NCI-H446 (cell line): ENCODE measurements at regions not wholly inside any gene's neighbourhood (a gene's known extent, or its start where the extent isn't known, plus 50 kb on each side); places are given as distances from the start of the nearest gene placed in this dataset.

ENCODE experiments used
- DNase-seq, 2 experiments: peaks; one replicate each; lab custom pipeline; 2025; lab: John Stamatoyannopoulos, UW

- no peak for DNase-seq
These were observed 970.2 kb upstream of the AGA start for GRCh38 chr4:178412455-178412854.

GRCh38 chr4:178414042-178414441 lies 971.8 kb upstream of the AGA start:
- no peak for DNase-seq

- DNase-seq, result no peak
These were observed 972.7 kb upstream of the AGA start for GRCh38 chr4:178414881-178415446.

- DNase-seq, result no peak
These were observed 973.7 kb upstream of the AGA start for GRCh38 chr4:178415925-178416324.

- no peak for DNase-seq
These were observed 981.1 kb upstream of the AGA start for GRCh38 chr4:178423366-178423765.

GRCh38 chr4:178426871-178427270 lies 984.6 kb upstream of the AGA start:
- DNase-seq, result no peak

- DNase-seq, result no peak
These were observed 985.4 kb upstream of the AGA start for GRCh38 chr4:178427663-178428062.

GRCh38 chr4:178448372-178449035 lies 1006.3 kb upstream of the AGA start:
- DNase-seq, result no peak

- no peak for DNase-seq
These were observed 1008.4 kb upstream of the AGA start for GRCh38 chr4:178450614-178451013.

- DNase-seq, result no peak
These were observed 1010.8 kb upstream of the AGA start for GRCh38 chr4:178453057-178453456.

- no peak for DNase-seq
These were observed 1015.0 kb upstream of the AGA start for GRCh38 chr4:178457286-178457685.

GRCh38 chr4:178462710-178463109 lies 1020.5 kb upstream of the AGA start:
- DNase-seq, result no peak

- DNase-seq, result no peak
These were observed 1021.5 kb upstream of the AGA start for GRCh38 chr4:178463747-178464146.

- DNase-seq, result no peak
These were observed 1029.0 kb upstream of the AGA start for GRCh38 chr4:178470996-178471784.

- DNase-seq, result no peak
These were observed 1029.8 kb upstream of the AGA start for GRCh38 chr4:178471994-178472393.

- no peak for DNase-seq
These were observed 1037.9 kb upstream of the AGA start for GRCh38 chr4:178480105-178480504.

GRCh38 chr4:178480881-178481280 lies 1038.6 kb upstream of the AGA start:
- DNase-seq, result no peak

GRCh38 chr4:178481564-178481963 lies 1039.3 kb upstream of the AGA start:
- DNase-seq, result no peak

GRCh38 chr4:178523038-178523437 lies 1080.8 kb upstream of the AGA start:
- no peak for DNase-seq

- DNase-seq, result no peak
These were observed 1093.8 kb upstream of the AGA start for GRCh38 chr4:178535939-178536579.

GRCh38 chr4:178553201-178553600 lies 1111.0 kb upstream of the AGA start:
- no peak for DNase-seq

GRCh38 chr4:178554352-178554751 lies 1112.1 kb upstream of the AGA start:
- no peak for DNase-seq

GRCh38 chr4:178556796-178557195 lies 1114.6 kb upstream of the AGA start:
- no peak for DNase-seq
